ENCODE measurements at regions not wholly inside any gene's neighbourhood (a gene's known extent, or its start where the extent isn't known, plus 50 kb on each side); places are given as distances from the start of the nearest gene placed in this dataset.

- H3K4me3 ChIP-seq (ENCODE audit: low read depth, low read length): no peak overlapping the region
- no peak for DNase-seq (ENCODE audit: low read depth)
- no peak for TF ChIP-seq CTCF (IDR thresholded peaks at IDR 0.05; ENCODE audit: low read depth, low read length, missing control alignments)
These were observed 997.6 kb upstream of the ATXN8OS start for GRCh38 chr13:69109891-69110525.

- TF ChIP-seq CTCF (IDR thresholded peaks at IDR 0.05; ENCODE audit: low read depth, low read length, missing control alignments): no peak
- DNase-seq (ENCODE audit: low read depth): no peak
- no peak overlapping the region for H3K4me3 ChIP-seq (ENCODE audit: low read depth, low read length)
These were observed 999.1 kb upstream of the ATXN8OS start for GRCh38 chr13:69108486-69108885.

- H3K4me3 ChIP-seq (ENCODE audit: low read depth, low read length): no peak overlapping the region
- DNase-seq (ENCODE audit: low read depth): no peak
- TF ChIP-seq CTCF (IDR thresholded peaks at IDR 0.05; ENCODE audit: low read depth, low read length, missing control alignments): no peak
These were observed 1000.2 kb upstream of the ATXN8OS start for GRCh38 chr13:69107436-69107835.

- H3K4me3 ChIP-seq (ENCODE audit: low read depth, low read length): no peak overlapping the region
- DNase-seq (ENCODE audit: low read depth): no peak
- TF ChIP-seq CTCF (IDR thresholded peaks at IDR 0.05; ENCODE audit: low read depth, low read length, missing control alignments): no peak
These were observed 1005.8 kb upstream of the ATXN8OS start for GRCh38 chr13:69101841-69102240.

- H3K4me3 ChIP-seq (ENCODE audit: low read depth, low read length): no peak overlapping the region
- TF ChIP-seq CTCF (IDR thresholded peaks at IDR 0.05; ENCODE audit: low read depth, low read length, missing control alignments): no peak
- DNase-seq (ENCODE audit: low read depth): no peak
These were observed 1013.1 kb upstream of the ATXN8OS start for GRCh38 chr13:69094485-69094884.

- DNase-seq (ENCODE audit: low read depth): no peak
- H3K4me3 ChIP-seq (ENCODE audit: low read depth, low read length): no peak overlapping the region
- TF ChIP-seq CTCF (IDR thresholded peaks at IDR 0.05; ENCODE audit: low read depth, low read length, missing control alignments): no peak
These were observed 1014.9 kb upstream of the ATXN8OS start for GRCh38 chr13:69092615-69093322.

GRCh38 chr13:69077267-69077666 is 1030.4 kb upstream of the ATXN8OS start:
- H3K4me3 ChIP-seq (ENCODE audit: low read depth, low read length): no peak overlapping the region
- TF ChIP-seq CTCF (IDR thresholded peaks at IDR 0.05; ENCODE audit: low read depth, low read length, missing control alignments): no peak
- DNase-seq (ENCODE audit: low read depth): no peak

All from GM12864 (cell line).